SU-DHL-6 (cell line): ENCODE measurements at regions not wholly inside any gene's neighbourhood (a gene's known extent, or its start where the extent isn't known, plus 50 kb on each side); places are given as distances from the start of the nearest gene placed in this dataset.

Experiments
- CTCF ChIP-seq: fragments of 200-600 bp; sonication (generic); IDR thresholded peaks from one replicate; pipeline ENCODE4 v1.5.1; 2017; ENCODE audit warnings: antibody characterized with exemption, mild to moderate bottlenecking, low read length, moderate library complexity; ENCODE audit not compliant: insufficient read depth, poor library complexity, severe bottlenecking
- EZH2phosphoT487 ChIP-seq: fragments of 200-600 bp; sonication (generic), shearing (Covaris generic); conservative IDR thresholded peaks from 2 replicates; pipeline ENCODE4 v1.6.1; 2018; ENCODE audit warnings: mild to moderate bottlenecking, antibody characterized with exemption, low read length, moderate library complexity, mixed read lengths

DNA sequence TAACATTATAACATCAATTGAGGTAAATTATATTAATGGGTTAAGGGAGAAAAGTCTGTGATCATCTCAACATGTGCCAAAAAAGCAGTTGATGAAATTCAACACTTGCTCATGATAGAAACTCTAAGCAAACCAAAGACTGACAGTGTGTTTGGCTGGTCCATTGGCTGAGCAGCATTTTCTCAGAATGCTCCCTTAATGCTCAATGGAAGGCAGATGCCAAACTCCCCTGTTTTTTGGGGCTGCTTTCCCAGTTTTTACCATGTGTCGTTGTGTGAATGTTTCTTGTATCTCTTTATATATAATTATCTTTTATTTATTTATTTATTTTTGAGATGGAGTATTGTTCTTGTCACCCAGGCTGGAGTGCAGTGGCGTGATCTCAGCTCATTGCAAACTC is 114.7 kb downstream of the SEC23IP start:
- TF ChIP-seq CTCF (no peak), EZH2phosphoT487 (no peak)
